PC-9 (cell line): ENCODE measurements at regions not wholly inside any gene's neighbourhood (a gene's known extent, or its start where the extent isn't known, plus 50 kb on each side); places are given as distances from the start of the nearest gene placed in this dataset.
"Not testable (repeated sequence)": the region's sequence is repeated elsewhere in the genome, so short reads cannot be mapped to it uniquely, and the experiment has no call there.

Experiments
- BruUV-seq: library from RNA; stranded (reverse); fragments of 400-500 nt; replicated peaks from 2 replicates; lab custom pipeline; 2021; lab: Mats Ljungman, UMichigan
- CTCF ChIA-PET: fragments of 300-600 bp; sonication (Branson Sonifier 250); formaldehyde crosslinking; loops from one replicate; lab custom pipeline; 2022; ENCODE audit warnings: antibody characterized with exemption; lab: Charles Lee
- POLR2A ChIA-PET: fragments of 300-600 bp; sonication (Branson Sonifier 250); formaldehyde crosslinking; loops from one replicate; lab custom pipeline; 2022; ENCODE audit warnings: antibody characterized with exemption; ENCODE audit not compliant: unreplicated experiment; lab: Charles Lee
- DNase-seq, 2 experiments: peaks; one replicate each; pipeline versions ENCODE4 v3.0.0 to v3.0.0-alpha.2; 2015 to 2022; ENCODE audit warnings: mixed read lengths in 1 of 2
- H2AFZ ChIP-seq: fragments of 200-600 bp; sonication (generic); 2 replicates; pipeline ENCODE4 v1.8.1; 2017; ENCODE audit warnings: antibody characterized with exemption
- H3F3A ChIP-seq: fragments of 200-600 bp; sonication (generic); 2 replicates; pipeline ENCODE4 v1.8.1; 2017; ENCODE audit warnings: antibody characterized with exemption, mild to moderate bottlenecking, low read depth; ENCODE audit not compliant: insufficient read depth
- H3K27ac ChIP-seq: fragments of 200-600 bp; sonication (generic); 2 replicates; pipeline ENCODE4 v1.6.1; 2016; ENCODE audit warnings: mixed run types
- H3K27me3 ChIP-seq: fragments of 200-600 bp; sonication (generic); 2 replicates; pipeline ENCODE4 v1.6.1; 2016; ENCODE audit warnings: low read depth, mixed run types; ENCODE audit not compliant: insufficient read depth
- H3K36me3 ChIP-seq: fragments of 200-600 bp; sonication (generic); 2 replicates; pipeline ENCODE4 v1.6.1; 2016; ENCODE audit warnings: low read depth, mixed run types
- H3K4me1 ChIP-seq: fragments of 200-600 bp; sonication (generic); replicated peaks from 2 replicates; pipeline ENCODE4 v1.6.1; 2016; ENCODE audit warnings: mixed run types; ENCODE audit not compliant: insufficient read depth
- H3K4me2 ChIP-seq: fragments of 200-600 bp; sonication (generic); 2 replicates; pipeline ENCODE4 v1.6.1; 2017; ENCODE audit warnings: mixed run types
- H3K4me3 ChIP-seq: fragments of 200-600 bp; sonication (generic); 2 replicates; pipeline ENCODE4 v1.6.1; 2016; ENCODE audit warnings: mixed run types
- H3K79me2 ChIP-seq: fragments of 200-600 bp; sonication (generic); 2 replicates; pipeline ENCODE4 v1.6.1; 2017; ENCODE audit warnings: low read depth, mixed run types
- H3K9me2 ChIP-seq: fragments of 200-600 bp; sonication (generic); 2 replicates; pipeline ENCODE4 v1.8.1; 2017; ENCODE audit warnings: mild to moderate bottlenecking; ENCODE audit not compliant: insufficient read depth
- H3K9me3 ChIP-seq: fragments of 200-600 bp; sonication (generic); 2 replicates; pipeline ENCODE4 v1.8.1; 2016; ENCODE audit warnings: low read depth; ENCODE audit not compliant: insufficient read depth
- H4K20me1 ChIP-seq: fragments of 200-600 bp; sonication (generic); 2 replicates; pipeline ENCODE4 v1.8.1; 2017; ENCODE audit not compliant: insufficient read depth
- EZH2 ChIP-seq: fragments of 200-600 bp; sonication (generic); IDR thresholded peaks from 2 replicates; pipeline ENCODE4 v1.8.0; 2017; ENCODE audit warnings: antibody characterized with exemption, low read depth
- intact Hi-C: fragments of 100-400 bp; cut with micrococcal nuclease; formaldehyde crosslinking; loops from one replicate; pipeline ENCODE4 v1.10.0; 2022; ENCODE audit not compliant: unreplicated experiment
- TF ChIP-seq, protein P1 (sequence below): fragments of 200-600 bp; sonication (generic); conservative IDR thresholded peaks from 2 replicates; pipeline ENCODE4 v1.6.1; 2017; ENCODE audit warnings: mixed run types, antibody characterized with exemption, mild to moderate bottlenecking, moderate library complexity

DNA sequence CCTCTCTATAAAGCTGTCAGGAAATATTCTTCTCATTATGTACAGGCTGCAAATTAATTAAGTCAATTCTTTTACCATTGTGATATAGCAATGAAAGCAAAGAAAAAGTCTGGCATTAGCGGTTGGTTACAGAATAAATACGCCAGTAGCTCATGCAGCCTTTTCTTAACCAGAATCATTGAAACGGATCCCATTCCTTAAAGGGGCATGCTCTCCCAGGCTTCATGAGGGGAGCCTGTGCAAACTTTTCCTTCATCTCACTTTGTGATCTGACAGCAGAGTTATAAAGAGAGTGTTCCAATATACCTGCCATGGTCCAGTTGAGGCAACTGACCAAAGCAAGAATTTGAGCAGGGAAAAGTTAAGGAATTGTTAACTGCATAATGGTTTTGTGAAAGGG lies 337.7 kb downstream of the EMP1 start:
- no peak overlapping the region for H2AFZ ChIP-seq
- BruUV-seq, result no TSS peak
- H4K20me1 ChIP-seq, result no peaks in the 10 kb centered on the region
- ChIA-PET CTCF (interaction anchor here (1.0 to 3.4 kb wide), 5 partner anchors 144 to 279 kb away, joined by 3 to 33 read pairs (median 7); no protein-coding TSS in a partner anchor), POLR2A (interaction anchor here (0.6 kb wide), 1 partner anchor 409 kb away, joined by 3 read pairs; no protein-coding TSS in a partner anchor)
- DNase-seq, result no peak
- no peaks in the 10 kb centered on the region for H3F3A ChIP-seq
- TF ChIP-seq EZH2, result no peak
- TF ChIP-seq, protein P1, sequence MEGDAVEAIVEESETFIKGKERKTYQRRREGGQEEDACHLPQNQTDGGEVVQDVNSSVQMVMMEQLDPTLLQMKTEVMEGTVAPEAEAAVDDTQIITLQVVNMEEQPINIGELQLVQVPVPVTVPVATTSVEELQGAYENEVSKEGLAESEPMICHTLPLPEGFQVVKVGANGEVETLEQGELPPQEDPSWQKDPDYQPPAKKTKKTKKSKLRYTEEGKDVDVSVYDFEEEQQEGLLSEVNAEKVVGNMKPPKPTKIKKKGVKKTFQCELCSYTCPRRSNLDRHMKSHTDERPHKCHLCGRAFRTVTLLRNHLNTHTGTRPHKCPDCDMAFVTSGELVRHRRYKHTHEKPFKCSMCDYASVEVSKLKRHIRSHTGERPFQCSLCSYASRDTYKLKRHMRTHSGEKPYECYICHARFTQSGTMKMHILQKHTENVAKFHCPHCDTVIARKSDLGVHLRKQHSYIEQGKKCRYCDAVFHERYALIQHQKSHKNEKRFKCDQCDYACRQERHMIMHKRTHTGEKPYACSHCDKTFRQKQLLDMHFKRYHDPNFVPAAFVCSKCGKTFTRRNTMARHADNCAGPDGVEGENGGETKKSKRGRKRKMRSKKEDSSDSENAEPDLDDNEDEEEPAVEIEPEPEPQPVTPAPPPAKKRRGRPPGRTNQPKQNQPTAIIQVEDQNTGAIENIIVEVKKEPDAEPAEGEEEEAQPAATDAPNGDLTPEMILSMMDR, result no peak
- no peak overlapping the region for H3K4me3 ChIP-seq
- no peaks in the 10 kb centered on the region for H3K4me1 ChIP-seq
- no peak overlapping the region for H3K4me2 ChIP-seq
- H3K9me3 ChIP-seq, result no peaks in the 10 kb centered on the region
- H3K27me3 ChIP-seq, result no peaks in the 10 kb centered on the region
- H3K9me2 ChIP-seq, result no peaks in the 10 kb centered on the region
- H3K36me3 ChIP-seq, result no peaks in the 10 kb centered on the region
- H3K27ac ChIP-seq, result no peak overlapping the region
- H3K79me2 ChIP-seq, result no peaks in the 10 kb centered on the region
- intact Hi-C loops, result loop anchor here (2.0 kb wide), 2 partner anchors 171 to 255 kb away; no protein-coding TSS in a partner anchor

- Histone ChIP-seq H3K4me2 (no peak overlapping the region), H3K79me2 (no peaks in the 10 kb centered on the region), H3K4me3 (no peak overlapping the region), H3K27me3 (no peaks in the 10 kb centered on the region), H3K27ac (no peak overlapping the region), H4K20me1 (no peaks in the 10 kb centered on the region), H3K4me1 (peaks cover 5% of the 10 kb centered on the region), H3F3A (no peaks in the 10 kb centered on the region; the same call in 1 of the 2 replicates), H3K9me2 (no peaks in the 10 kb centered on the region), H2AFZ (no peak overlapping the region), H3K9me3 (no peaks in the 10 kb centered on the region), H3K36me3 (no peaks in the 10 kb centered on the region)
- BruUV-seq, result no TSS peak
- no peak for DNase-seq
- intact Hi-C loops, result no loop called here
- ChIA-PET CTCF (interaction anchor here (0.6 kb wide), 1 partner anchor 394 kb away, joined by 3 read pairs; no protein-coding TSS in a partner anchor), POLR2A (no interaction called here)
- TF ChIP-seq, protein P1, result no peak
- no peak for TF ChIP-seq EZH2
Observed at GRCh38 chr12:13530966-13531365, 334.4 kb downstream of the EMP1 start.

DNA sequence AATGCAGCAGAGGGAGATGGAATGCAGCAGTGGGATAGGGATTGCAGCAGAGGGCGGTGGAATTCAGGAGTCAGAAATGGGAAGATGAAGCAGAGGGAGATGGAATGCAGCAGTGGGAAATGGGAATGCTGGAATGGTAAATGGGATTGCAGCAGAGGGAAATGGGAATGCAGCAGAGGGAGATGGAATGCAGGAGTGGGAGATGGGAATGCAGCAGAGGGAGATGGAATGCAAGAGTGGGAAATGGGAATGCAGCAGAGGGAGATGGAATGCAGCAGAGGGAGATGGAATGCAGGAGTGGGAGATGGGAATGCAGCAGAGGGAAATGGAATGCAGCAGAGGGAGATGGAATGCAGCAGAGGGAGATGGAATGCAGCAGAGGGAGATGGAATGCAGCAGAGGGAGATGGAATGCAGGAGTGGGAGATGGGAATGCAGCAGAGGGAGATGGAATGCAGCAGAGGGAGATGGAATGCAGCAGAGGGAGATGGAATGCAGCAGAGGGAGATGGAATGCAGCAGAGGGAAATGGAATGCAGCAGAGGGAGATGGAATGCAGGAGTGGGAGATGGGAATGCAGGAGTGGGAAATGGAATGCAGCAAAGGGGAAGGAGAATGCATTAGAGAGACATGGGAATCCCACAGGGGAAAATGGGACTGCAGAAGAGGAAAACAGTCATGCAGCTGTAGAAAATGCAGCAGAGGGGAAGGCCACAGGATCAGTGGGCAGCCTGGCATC lies 329.8 kb downstream of the EMP1 start:
- not testable (repeated sequence) for H3K4me2 ChIP-seq

More for the DNA sequence above, 329.8 kb downstream of the EMP1 start:
- H3K36me3 ChIP-seq, CTCF ChIA-PET, H3K9me2 ChIP-seq, H3K9me3 ChIP-seq, H3F3A ChIP-seq, DNase-seq, H2AFZ ChIP-seq, H4K20me1 ChIP-seq, POLR2A ChIA-PET, H3K4me1 ChIP-seq, H3K4me3 ChIP-seq, H3K27me3 ChIP-seq, BruUV-seq, intact Hi-C loops, H3K79me2 ChIP-seq: not testable (repeated sequence)
- peak overlapping the region; percentile 48 for H3K27ac ChIP-seq
